ENCODE measurements at regions not wholly inside any gene's neighbourhood (a gene's known extent, or its start where the extent isn't known, plus 50 kb on each side); places are given as distances from the start of the nearest gene placed in this dataset.
"Not testable (repeated sequence)": the region's sequence is repeated elsewhere in the genome, so short reads cannot be mapped to it uniquely, and the experiment has no call there.

DNA sequence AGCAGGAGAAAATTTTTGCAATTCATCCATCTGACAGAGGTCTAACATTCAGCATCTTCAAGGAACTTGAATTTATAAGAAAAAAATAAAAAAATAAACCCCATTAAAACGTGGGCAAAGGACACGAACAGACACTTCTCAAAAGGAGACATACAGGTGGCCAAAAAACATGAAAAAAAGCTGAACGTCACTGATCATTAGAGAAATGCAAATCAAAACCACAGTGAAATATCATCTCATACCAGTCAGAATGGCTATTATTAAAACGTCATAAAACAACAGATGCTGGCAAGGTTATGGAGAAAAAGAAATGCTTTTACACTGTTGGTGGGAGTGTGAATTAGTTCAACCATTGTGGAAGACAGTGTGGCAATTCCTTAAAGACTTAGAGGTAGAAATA, 209.2 kb downstream of the SPRY1 start:
- TF ChIP-seq, protein P1, sequence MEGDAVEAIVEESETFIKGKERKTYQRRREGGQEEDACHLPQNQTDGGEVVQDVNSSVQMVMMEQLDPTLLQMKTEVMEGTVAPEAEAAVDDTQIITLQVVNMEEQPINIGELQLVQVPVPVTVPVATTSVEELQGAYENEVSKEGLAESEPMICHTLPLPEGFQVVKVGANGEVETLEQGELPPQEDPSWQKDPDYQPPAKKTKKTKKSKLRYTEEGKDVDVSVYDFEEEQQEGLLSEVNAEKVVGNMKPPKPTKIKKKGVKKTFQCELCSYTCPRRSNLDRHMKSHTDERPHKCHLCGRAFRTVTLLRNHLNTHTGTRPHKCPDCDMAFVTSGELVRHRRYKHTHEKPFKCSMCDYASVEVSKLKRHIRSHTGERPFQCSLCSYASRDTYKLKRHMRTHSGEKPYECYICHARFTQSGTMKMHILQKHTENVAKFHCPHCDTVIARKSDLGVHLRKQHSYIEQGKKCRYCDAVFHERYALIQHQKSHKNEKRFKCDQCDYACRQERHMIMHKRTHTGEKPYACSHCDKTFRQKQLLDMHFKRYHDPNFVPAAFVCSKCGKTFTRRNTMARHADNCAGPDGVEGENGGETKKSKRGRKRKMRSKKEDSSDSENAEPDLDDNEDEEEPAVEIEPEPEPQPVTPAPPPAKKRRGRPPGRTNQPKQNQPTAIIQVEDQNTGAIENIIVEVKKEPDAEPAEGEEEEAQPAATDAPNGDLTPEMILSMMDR (IDR thresholded peaks at IDR 0.05) = not testable (repeated sequence)
- TF ChIP-seq EZH2 (IDR thresholded peaks at IDR 0.05; ENCODE audit: borderline replicate concordance, insufficient read depth, low read depth, low read length, poor library complexity, severe bottlenecking) = not testable (repeated sequence)

Measured in B cell (primary cell).